HG03521 (cell line): ENCODE measurements at regions not wholly inside any gene's neighbourhood (a gene's known extent, or its start where the extent isn't known, plus 50 kb on each side); places are given as distances from the start of the nearest gene placed in this dataset.
A peak's percentile ranks its signal among the peaks of the same experiment; 100 is the strongest.

ENCODE experiments used
- ATAC-seq: cut with Tn5 transposase; IDR thresholded peaks from one replicate; pipeline ENCODE4 v1.9.1; 2021; ENCODE audit warnings: mild to moderate bottlenecking, moderate library complexity; ENCODE audit not compliant: unreplicated experiment

- ATAC-seq = no peak
These were observed 320.6 kb downstream of the MID1IP1 start for GRCh38 chrX:39121903-39122302.

GRCh38 chrX:39125834-39126233 is 324.6 kb downstream of the MID1IP1 start:
- ATAC-seq = no peak

GRCh38 chrX:39133971-39134370 is 332.7 kb downstream of the MID1IP1 start:
- no peak for ATAC-seq

GRCh38 chrX:39137363-39137954 is 336.2 kb downstream of the MID1IP1 start:
- no peak for ATAC-seq

- ATAC-seq = no peak
These were observed 339.3 kb downstream of the MID1IP1 start for GRCh38 chrX:39140581-39140980.

- peak; percentile 47 for ATAC-seq
These were observed 343.1 kb downstream of the MID1IP1 start for GRCh38 chrX:39144323-39144722.

- ATAC-seq = peak; percentile 53
These were observed 343.7 kb downstream of the MID1IP1 start for GRCh38 chrX:39144956-39145355.

GRCh38 chrX:39145859-39146258 is 344.6 kb downstream of the MID1IP1 start:
- no peak for ATAC-seq

- ATAC-seq = no peak
These were observed 348.5 kb downstream of the MID1IP1 start for GRCh38 chrX:39149761-39150160.

GRCh38 chrX:39150220-39150619 is 349.0 kb downstream of the MID1IP1 start:
- ATAC-seq = no peak

GRCh38 chrX:39150621-39151020 is 349.4 kb downstream of the MID1IP1 start:
- no peak for ATAC-seq

- ATAC-seq = no peak
These were observed 350.9 kb downstream of the MID1IP1 start for GRCh38 chrX:39152106-39152649.

- ATAC-seq = no peak
These were observed 354.8 kb downstream of the MID1IP1 start for GRCh38 chrX:39156051-39156450.

- no peak for ATAC-seq
These were observed 355.7 kb downstream of the MID1IP1 start for GRCh38 chrX:39157006-39157405.

GRCh38 chrX:39157796-39158195 is 356.5 kb downstream of the MID1IP1 start:
- no peak for ATAC-seq

GRCh38 chrX:39158801-39159657 is 357.8 kb downstream of the MID1IP1 start:
- ATAC-seq = no peak

GRCh38 chrX:39159921-39160507 is 358.8 kb downstream of the MID1IP1 start:
- no peak for ATAC-seq

- ATAC-seq = no peak
These were observed 360.5 kb downstream of the MID1IP1 start for GRCh38 chrX:39161611-39162255.

GRCh38 chrX:39162322-39162735 is 361.1 kb downstream of the MID1IP1 start:
- ATAC-seq = no peak

- no peak for ATAC-seq
These were observed 362.4 kb downstream of the MID1IP1 start for GRCh38 chrX:39163581-39164126.

- ATAC-seq = no peak
These were observed 363.0 kb downstream of the MID1IP1 start for GRCh38 chrX:39164212-39164611.
